ENCODE measurements at regions not wholly inside any gene's neighbourhood (a gene's known extent, or its start where the extent isn't known, plus 50 kb on each side); places are given as distances from the start of the nearest gene placed in this dataset.

DNA sequence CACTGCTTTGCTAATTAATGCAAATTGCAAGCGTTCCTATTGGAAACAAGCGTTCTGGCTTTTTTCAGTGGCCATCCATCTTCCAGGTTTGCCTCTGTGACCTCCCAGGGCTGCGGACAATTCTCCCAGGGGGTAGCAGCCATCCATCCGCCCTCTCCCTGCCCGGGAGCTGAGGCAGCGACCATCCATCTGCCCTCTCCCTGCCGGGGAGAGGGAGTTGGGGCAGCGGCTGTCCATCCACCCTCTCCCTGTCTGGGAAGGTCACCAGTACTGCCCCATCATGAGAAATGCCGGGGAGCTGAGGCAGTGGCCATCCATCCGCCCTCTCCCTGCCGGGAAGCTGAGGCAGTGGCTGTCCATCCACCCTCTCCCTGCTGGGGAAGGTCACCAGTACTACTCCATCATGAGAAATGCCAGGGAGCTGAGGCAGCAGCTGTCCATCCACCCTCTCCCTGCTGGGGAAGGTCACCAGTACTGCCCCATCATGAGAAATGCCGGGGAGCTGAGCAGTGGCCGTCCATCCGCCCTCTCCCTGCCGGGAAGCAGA lies 394.7 kb downstream of the BRD1 start:
- TF ChIP-seq CTCF (IDR thresholded peaks at IDR 0.05 in 8 of 11, conservative IDR thresholded peaks at IDR 0.05 in 3 of 11) (no peak), POLR2A (IDR thresholded peaks at IDR 0.05) (no peak), POLR2AphosphoS5 (IDR thresholded peaks at IDR 0.05) (no peak)

Data from spleen (tissue), 7 donors.